ENCODE measurements at regions not wholly inside any gene's neighbourhood (a gene's known extent, or its start where the extent isn't known, plus 50 kb on each side); places are given as distances from the start of the nearest gene placed in this dataset.
"Not testable (repeated sequence)": the region's sequence is repeated elsewhere in the genome, so short reads cannot be mapped to it uniquely, and the experiment has no call there.

GRCh38 chr11:23211221-23211620 lies 350.9 kb upstream of the CCDC179 start:
- no peak for DNase-seq (ENCODE audit: low read depth in 2 of 2)
- no peak overlapping the region for H3K4me3 ChIP-seq (replicated peaks in 1 of 2; ENCODE audit: low read depth in 2 of 2, low read length in 2 of 2)
- no peak for TF ChIP-seq CTCF (IDR thresholded peaks at IDR 0.05; ENCODE audit: low read depth, low read length)

GRCh38 chr11:23212807-23213206 lies 352.5 kb upstream of the CCDC179 start:
- H3K4me3 ChIP-seq (replicated peaks in 1 of 2; ENCODE audit: low read depth in 2 of 2, low read length in 2 of 2), result no peak overlapping the region
- no peak for DNase-seq (ENCODE audit: low read depth in 2 of 2)
- TF ChIP-seq CTCF (IDR thresholded peaks at IDR 0.05; ENCODE audit: low read depth, low read length), result no peak

- no peak for TF ChIP-seq CTCF (IDR thresholded peaks at IDR 0.05; ENCODE audit: low read depth, low read length)
- DNase-seq (ENCODE audit: low read depth in 2 of 2), result no peak
- no peak overlapping the region for H3K4me3 ChIP-seq (replicated peaks in 1 of 2; ENCODE audit: low read depth in 2 of 2, low read length in 2 of 2)
Measured at GRCh38 chr11:23217072-23217471, 356.8 kb upstream of the CCDC179 start.

GRCh38 chr11:23220086-23220485 lies 359.8 kb upstream of the CCDC179 start:
- H3K4me3 ChIP-seq (replicated peaks in 1 of 2; ENCODE audit: low read depth in 2 of 2, low read length in 2 of 2); DNase-seq (ENCODE audit: low read depth in 2 of 2): not testable (repeated sequence)

- no peak overlapping the region for H3K4me3 ChIP-seq (replicated peaks in 1 of 2; ENCODE audit: low read depth in 2 of 2, low read length in 2 of 2)
- no peak for DNase-seq (ENCODE audit: low read depth in 2 of 2)
- TF ChIP-seq CTCF (IDR thresholded peaks at IDR 0.05; ENCODE audit: low read depth, low read length), result no peak
Measured at GRCh38 chr11:23221366-23221765, 361.1 kb upstream of the CCDC179 start.

GRCh38 chr11:23226331-23227077 lies 366.2 kb upstream of the CCDC179 start:
- peak; percentile 26 for DNase-seq (ENCODE audit: low read depth in 2 of 2)
- TF ChIP-seq CTCF (IDR thresholded peaks at IDR 0.05; ENCODE audit: low read depth, low read length), result no peak
- no peak overlapping the region for H3K4me3 ChIP-seq (replicated peaks in 1 of 2; ENCODE audit: low read depth in 2 of 2, low read length in 2 of 2)

GRCh38 chr11:23227078-23227445 lies 366.8 kb upstream of the CCDC179 start:
- no peak for TF ChIP-seq CTCF (IDR thresholded peaks at IDR 0.05; ENCODE audit: low read depth, low read length)
- no peak overlapping the region for H3K4me3 ChIP-seq (replicated peaks in 1 of 2; ENCODE audit: low read depth in 2 of 2, low read length in 2 of 2)
- no peak for DNase-seq (ENCODE audit: low read depth in 2 of 2)

Measured in cardiac fibroblast (primary cell).